Fibroblast of skin of scalp (primary cell): ENCODE measurements at regions not wholly inside any gene's neighbourhood (a gene's known extent, or its start where the extent isn't known, plus 50 kb on each side); places are given as distances from the start of the nearest gene placed in this dataset.

Experiments used
- DNase-seq: peaks from one replicate; pipeline ENCODE4 v3.0.0-alpha.2; 2013

- DNase-seq: no peak
Observed at GRCh38 chr11:92626624-92627023, 342.8 kb upstream of the MTNR1B start.

- DNase-seq: peak; percentile 21
Observed at GRCh38 chr11:92627615-92628256, 341.7 kb upstream of the MTNR1B start.

DNA sequence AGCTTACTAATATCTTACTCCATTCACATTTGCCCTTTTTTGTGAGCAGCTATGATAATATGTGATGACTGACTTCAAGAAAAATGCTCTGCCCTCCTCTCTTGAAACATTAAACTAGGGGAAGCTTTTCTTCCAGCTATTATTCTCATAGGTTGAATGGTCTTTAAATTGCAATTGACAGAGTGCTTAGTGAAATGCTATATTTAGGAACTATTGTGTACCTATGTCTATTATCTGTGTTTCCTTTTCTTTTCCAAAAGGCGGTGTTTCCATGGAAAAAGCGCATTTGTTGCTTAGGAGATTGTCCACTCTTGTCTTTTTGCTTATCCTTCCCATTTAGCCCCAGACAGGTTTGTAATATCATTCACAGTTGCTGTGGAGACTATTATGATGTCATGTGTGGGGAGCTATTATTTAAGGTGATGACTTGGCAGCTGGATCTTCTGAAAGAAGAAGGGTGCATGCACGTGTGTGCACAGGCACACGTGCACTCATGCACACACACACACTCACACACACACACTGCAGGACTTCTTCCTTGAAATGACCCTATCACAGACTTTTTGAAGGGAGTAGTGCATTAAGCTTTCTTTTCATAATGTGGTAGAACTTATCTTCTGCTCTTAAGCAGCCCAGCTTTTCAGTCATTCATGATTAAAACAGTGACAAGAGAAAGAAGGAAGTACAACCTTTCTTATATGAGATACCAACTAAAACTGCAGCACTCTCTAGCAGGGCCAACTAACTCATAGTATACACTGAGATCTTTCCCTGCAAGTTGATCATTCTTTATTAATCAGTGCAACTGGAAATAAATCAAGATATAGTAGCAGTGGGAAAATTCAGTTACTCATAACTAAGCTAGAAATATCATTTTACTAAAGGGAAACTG is 340.8 kb upstream of the MTNR1B start:
- DNase-seq: peak; percentile 22

- no peak for DNase-seq
Observed at GRCh38 chr11:92632495-92632894, 337.0 kb upstream of the MTNR1B start.

- no peak for DNase-seq
Observed at GRCh38 chr11:92633820-92634219, 335.6 kb upstream of the MTNR1B start.

- DNase-seq: no peak
Observed at GRCh38 chr11:92636543-92637188, 332.8 kb upstream of the MTNR1B start.

DNA sequence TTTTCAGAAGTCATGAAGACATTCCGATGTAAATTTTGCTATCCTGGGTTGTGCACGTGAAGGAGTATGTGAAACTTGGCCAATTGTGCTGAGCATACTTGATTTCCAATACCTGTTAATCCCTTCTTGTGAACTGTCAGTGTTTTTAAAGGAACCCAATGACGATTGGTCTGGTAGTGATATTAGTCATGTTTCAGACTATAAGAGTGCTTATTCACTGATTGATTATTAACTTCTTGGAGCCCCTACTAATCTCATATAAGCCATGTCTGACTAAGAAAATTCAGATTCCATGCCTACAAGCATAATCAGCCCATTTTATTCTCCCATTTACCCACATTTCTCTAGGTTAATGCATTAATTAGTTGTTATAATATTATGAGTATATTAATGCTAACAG is 330.8 kb upstream of the MTNR1B start:
- DNase-seq: no peak

DNA sequence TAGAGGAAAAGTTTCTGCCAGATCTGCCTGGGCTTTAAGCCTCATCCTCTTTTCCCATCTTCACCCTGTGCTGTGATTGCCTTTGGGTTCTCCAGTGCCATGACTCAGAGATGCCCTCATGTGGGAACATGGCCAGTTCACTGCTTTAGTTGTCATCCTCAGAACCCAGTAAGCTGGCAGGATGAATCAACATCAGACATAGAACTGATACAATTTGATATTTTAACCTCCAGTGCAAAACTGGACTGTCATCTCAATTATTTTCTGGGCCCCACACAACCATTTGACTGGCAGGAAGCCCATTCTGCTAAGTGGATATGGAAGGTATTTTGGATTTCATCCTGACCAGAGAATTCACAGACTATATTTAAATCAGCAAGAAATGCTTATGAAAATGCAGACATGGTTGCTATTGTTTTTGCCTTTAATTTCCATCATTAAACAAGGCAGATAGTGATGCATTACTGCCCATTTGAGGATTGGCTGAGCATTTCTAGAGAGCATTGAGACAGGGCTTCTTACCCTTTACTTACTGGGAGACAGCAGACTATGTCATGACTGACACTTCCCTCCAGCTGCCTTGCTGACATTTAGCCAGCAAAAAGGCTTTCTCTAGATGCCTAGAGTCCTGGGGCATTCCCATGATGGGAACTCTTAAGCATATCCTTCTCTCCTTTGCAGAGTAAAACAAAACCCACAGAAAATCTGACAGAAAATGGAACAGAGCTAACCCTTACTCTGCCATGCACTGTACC is 327.1 kb upstream of the MTNR1B start:
- peak; percentile 44 for DNase-seq

GRCh38 chr11:92643827-92644226 is 325.6 kb upstream of the MTNR1B start:
- DNase-seq: no peak

DNA sequence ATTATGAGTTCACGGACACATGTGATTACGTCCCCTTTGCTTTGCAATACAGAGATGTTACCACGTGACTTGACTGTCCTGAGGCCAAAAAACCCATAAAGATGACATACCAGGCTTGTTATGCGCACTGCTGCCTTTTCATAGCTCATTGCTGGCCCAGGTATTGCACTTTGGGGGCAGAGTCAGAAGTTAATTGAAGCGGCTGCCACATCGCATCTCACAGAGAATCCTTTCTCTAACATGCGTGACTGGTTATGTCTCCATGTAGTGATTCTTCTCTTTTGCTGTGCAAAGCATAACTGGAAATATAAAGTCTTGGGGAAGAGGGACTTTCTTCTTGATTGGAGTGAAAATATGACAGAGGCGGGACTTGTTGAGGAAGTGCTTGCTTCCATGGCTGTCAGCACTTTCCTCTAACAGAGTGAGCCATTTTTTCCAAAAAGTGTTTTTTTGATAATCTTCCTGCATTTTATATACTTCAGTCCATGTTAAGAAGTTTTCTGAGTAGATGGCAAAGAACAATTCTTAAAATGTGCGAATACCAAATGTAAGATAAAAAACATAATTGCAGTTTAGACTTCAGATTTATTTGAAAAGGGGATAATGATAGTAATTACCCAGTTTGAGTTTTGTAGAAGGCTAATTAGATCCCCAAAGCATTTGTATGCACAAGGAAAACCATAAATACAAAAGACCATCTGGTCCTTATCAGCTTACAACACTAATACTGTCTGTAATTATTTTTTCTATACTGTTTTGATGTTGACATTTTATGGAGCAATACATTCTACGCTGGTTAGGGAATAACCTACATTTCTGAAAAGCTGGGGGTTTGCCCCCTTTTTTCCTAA is 324.6 kb upstream of the MTNR1B start:
- DNase-seq: no peak

DNA sequence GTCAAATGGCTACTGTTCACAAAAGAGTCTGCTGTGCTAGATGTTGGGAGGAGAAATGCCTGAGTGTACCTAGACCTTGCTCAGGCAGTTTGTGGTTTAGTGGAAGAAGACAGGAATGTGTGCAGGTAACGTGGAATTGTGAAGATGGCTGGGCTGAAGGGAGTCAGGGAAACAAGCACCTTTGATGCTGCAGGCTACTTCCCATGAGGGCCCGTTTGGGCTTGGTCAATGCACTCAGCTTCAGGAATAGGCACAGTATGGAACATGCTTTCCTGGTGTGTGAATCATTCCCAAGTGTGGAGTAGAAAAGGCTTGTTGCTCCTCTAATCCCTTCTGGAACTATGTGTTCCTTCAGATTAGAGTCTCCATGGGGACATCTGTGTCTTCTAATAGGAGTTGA is 318.3 kb upstream of the MTNR1B start:
- no peak for DNase-seq

- DNase-seq: peak; percentile 19
Observed at GRCh38 chr11:92653454-92653853, 316.0 kb upstream of the MTNR1B start.

- no peak for DNase-seq
Observed at GRCh38 chr11:92656783-92657182, 312.7 kb upstream of the MTNR1B start.

DNA sequence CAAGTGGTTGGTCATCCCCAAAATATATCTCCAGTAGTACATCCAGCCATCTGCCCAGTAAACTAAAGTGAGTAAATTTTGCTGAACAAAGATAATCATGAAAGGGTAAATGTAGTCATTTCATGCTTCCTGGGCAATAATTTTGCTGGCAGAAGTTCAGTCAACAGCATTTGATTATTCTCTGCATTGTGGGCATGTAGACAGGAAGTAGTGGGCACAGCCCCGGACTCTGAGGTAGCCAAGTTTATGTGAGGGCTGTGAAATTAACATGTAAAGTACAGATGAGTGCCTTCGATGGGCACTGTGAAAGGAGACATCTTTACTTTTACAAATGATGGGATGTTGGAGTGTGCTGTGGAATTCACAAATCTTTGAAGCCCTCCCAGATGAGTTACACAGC is 312.2 kb upstream of the MTNR1B start:
- DNase-seq: no peak

DNA sequence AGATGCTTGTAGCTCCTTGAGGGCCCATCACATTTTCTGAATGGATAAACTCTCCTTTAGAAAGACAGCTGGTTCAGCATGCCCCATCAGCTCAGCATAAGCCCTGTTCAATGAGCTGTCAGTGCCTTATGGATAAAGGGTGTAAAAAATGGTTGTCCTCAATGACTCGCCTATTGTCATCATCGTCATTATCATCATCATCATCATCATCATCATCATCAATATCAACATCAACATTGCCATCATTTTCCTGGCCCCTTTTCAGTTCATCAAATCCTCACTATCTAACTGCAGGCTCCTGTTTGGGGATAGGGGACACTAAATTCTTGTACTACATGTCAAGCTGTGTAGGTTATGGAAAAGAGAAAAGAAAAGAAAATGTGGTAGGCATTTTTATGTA is 310.7 kb upstream of the MTNR1B start:
- DNase-seq: no peak

GRCh38 chr11:92659793-92660192 is 309.7 kb upstream of the MTNR1B start:
- DNase-seq: peak; percentile 6

- peak; percentile 71 for DNase-seq
Observed at GRCh38 chr11:92662601-92663360, 306.7 kb upstream of the MTNR1B start.

- DNase-seq: peak; percentile 63
Observed at GRCh38 chr11:92663539-92663938, 305.9 kb upstream of the MTNR1B start.

DNA sequence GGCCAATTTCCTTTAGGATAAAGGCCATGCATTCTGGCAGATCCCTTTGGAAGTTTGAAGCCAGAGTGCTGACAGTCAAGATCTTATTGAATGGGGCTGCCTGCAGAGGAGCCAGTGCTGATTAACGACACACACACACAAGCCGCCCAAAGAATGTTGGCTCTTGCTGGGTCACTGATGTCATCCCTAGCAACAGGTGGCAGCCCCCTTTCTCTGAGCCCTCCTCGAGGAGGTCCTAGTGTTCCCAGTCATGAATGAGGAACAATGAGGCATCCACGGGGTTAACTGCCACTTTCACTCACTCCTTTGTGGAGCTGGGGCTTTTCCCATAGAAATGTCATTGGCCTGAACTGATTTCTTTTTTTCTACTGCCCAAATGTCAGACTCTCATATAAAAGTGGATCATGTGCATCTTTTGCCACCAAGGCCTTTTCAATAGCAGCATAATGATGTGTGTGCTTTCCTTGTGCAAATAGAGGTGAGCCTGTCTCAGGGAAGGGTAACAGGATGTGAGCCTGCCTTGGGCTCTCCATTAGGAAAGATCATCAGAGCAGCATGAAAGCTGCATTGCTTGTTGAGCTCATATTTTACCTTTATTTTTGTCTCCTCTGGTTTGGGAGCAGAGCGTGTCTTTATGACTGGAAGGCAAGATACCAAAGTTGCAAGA is 301.8 kb upstream of the MTNR1B start:
- no peak for DNase-seq

DNA sequence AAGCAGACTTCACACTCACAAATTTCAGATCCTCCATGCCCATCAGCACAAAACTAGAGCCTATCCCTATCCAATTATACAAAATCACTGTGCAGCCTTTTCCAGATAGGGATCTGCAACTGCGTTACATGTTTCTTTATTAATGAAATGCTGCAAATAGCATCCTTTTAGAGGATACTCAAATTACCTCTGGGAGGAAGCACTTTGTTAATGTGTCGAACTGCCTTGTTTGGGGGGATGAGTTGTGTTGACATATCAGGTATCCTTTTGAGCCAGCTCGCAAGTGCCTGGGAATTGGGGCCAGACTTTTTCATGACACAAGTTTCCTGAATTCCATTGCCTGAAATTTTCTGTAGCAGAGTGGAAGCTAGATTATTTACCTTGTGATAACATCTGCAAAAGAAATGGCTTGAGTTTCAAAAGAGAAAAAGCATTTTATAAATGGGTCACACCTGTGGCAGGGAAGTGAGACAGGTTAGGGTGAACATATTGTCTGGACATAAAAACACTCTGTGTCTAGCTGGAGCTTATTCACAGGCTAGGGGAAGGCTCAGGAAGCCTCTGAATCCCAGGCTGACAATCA is 299.1 kb upstream of the MTNR1B start:
- DNase-seq: no peak
